HEK293 (cell line): ENCODE measurements at regions not wholly inside any gene's neighbourhood (a gene's known extent, or its start where the extent isn't known, plus 50 kb on each side); places are given as distances from the start of the nearest gene placed in this dataset.

Source experiments
- CTCF ChIA-PET: fragments of 350-600 bp; formaldehyde crosslinking; extraction: SDS; loops from one replicate; lab custom pipeline; 2021; ENCODE audit warnings: antibody characterized with exemption; lab: Yijun Ruan, JAX
- POLR2A ChIA-PET: fragments of 300-600 bp; formaldehyde crosslinking; extraction: SDS; loops from one replicate; lab custom pipeline; 2020; ENCODE audit warnings: antibody characterized with exemption, inconsistent platforms; lab: Yijun Ruan, JAX
- H3K27ac ChIP-seq: fragments of 200-500 bp; sonication (Bioruptor generic); 2 replicates; pipeline ENCODE4 v1.5.1; 2014; ENCODE audit warnings: low read depth, low read length, control low read depth, inconsistent platforms; ENCODE audit errors: extremely low read depth
- H3K36me3 ChIP-seq, 2 experiments: fragments of 200-500 bp in 1 of 2; sonication (Bioruptor generic) in 1 of 2; 1 replicate in 1 of 2; 2 replicates in 1 of 2; pipeline ENCODE4 v1.5.1; 2014 to 2017; ENCODE audit warnings: inconsistent platforms in 2 of 2, low read length in 2 of 2; ENCODE audit not compliant: control insufficient read depth in 2 of 2, insufficient read depth in 1 of 2
- H3K4me1 ChIP-seq: fragments of 200-500 bp; sonication (Bioruptor generic); 2 replicates; pipeline ENCODE4 v1.5.1; 2014; ENCODE audit warnings: mild to moderate bottlenecking, low read length, inconsistent platforms; ENCODE audit not compliant: control insufficient read depth, insufficient read depth
- H3K4me3 ChIP-seq: 2 replicates; pipeline ENCODE4 v1.5.1; 2011; ENCODE audit warnings: low read depth, mild to moderate bottlenecking, control low read depth, low read length, moderate library complexity
- H3K9me3 ChIP-seq: fragments of 200-500 bp; sonication (Bioruptor generic); 2 replicates; pipeline ENCODE4 v1.5.1; 2014; ENCODE audit warnings: low read depth, low read length, inconsistent platforms; ENCODE audit not compliant: control insufficient read depth, insufficient read depth
- BCL11B ChIP-seq: fragments of 450-650 bp; formaldehyde crosslinking; IDR thresholded peaks from 2 replicates; pipeline ENCODE4 v1.5.1; 2016; ENCODE audit warnings: low read depth, missing biosample characterization, missing genetic modification characterization
- GLIS2 ChIP-seq: fragments of 450-650 bp; formaldehyde crosslinking; IDR thresholded peaks from 2 replicates; pipeline ENCODE4 v1.5.1; 2016; ENCODE audit warnings: missing biosample characterization, missing genetic modification characterization
- OSR2 ChIP-seq: fragments of 450-650 bp; formaldehyde crosslinking; IDR thresholded peaks from 2 replicates; pipeline ENCODE4 v1.5.1; 2016; ENCODE audit warnings: missing biosample characterization, missing genetic modification characterization
- RBAK ChIP-seq: fragments of 450-650 bp; formaldehyde crosslinking; IDR thresholded peaks from 2 replicates; pipeline ENCODE4 v1.5.1; 2016; ENCODE audit warnings: missing biosample characterization, missing genetic modification characterization
- YY1 ChIP-seq: fragments of 450-650 bp; formaldehyde crosslinking; IDR thresholded peaks from 2 replicates; pipeline ENCODE4 v1.5.1; 2018; ENCODE audit warnings: missing biosample characterization, missing genetic modification characterization
- ZNF121 ChIP-seq: fragments of 450-650 bp; formaldehyde crosslinking; IDR thresholded peaks from 2 replicates; pipeline ENCODE4 v1.5.1; 2016; ENCODE audit warnings: missing biosample characterization, missing genetic modification characterization
- ZNF140 ChIP-seq: fragments of 450-650 bp; formaldehyde crosslinking; IDR thresholded peaks from 2 replicates; pipeline ENCODE4 v1.5.1; 2016; ENCODE audit warnings: missing biosample characterization, missing genetic modification characterization
- ZNF157 ChIP-seq: fragments of 450-650 bp; formaldehyde crosslinking; IDR thresholded peaks from 2 replicates; pipeline ENCODE4 v1.5.1; 2016; ENCODE audit warnings: missing biosample characterization, missing genetic modification characterization
- ZNF16 ChIP-seq: fragments of 450-650 bp; formaldehyde crosslinking; IDR thresholded peaks from 2 replicates; pipeline ENCODE4 v1.5.1; 2016; ENCODE audit warnings: low read depth, missing biosample characterization, missing genetic modification characterization
- ZNF23 ChIP-seq: fragments of 450-650 bp; formaldehyde crosslinking; IDR thresholded peaks from 2 replicates; pipeline ENCODE4 v1.5.1; 2016; ENCODE audit warnings: missing biosample characterization, missing genetic modification characterization, borderline replicate concordance
- ZNF521 ChIP-seq: fragments of 450-650 bp; formaldehyde crosslinking; IDR thresholded peaks from 2 replicates; pipeline ENCODE4 v1.5.1; 2017; ENCODE audit warnings: missing biosample characterization, mild to moderate bottlenecking, missing genetic modification characterization
- ZNF530 ChIP-seq: fragments of 450-650 bp; formaldehyde crosslinking; IDR thresholded peaks from 2 replicates; pipeline ENCODE4 v1.5.1; 2016; ENCODE audit warnings: low read depth, missing biosample characterization, missing genetic modification characterization
- ZNF548 ChIP-seq: fragments of 450-650 bp; formaldehyde crosslinking; IDR thresholded peaks from 2 replicates; pipeline ENCODE4 v1.5.1; 2016; ENCODE audit warnings: missing biosample characterization, missing genetic modification characterization
- ZNF549 ChIP-seq: fragments of 450-650 bp; IDR thresholded peaks from 2 replicates; pipeline ENCODE4 v1.5.1; 2018; ENCODE audit warnings: missing biosample characterization, missing genetic modification characterization, mild to moderate bottlenecking, inconsistent platforms, moderate library complexity
- ZNF585B ChIP-seq: fragments of 450-650 bp; formaldehyde crosslinking; IDR thresholded peaks from 2 replicates; pipeline ENCODE4 v1.5.1; 2016; ENCODE audit warnings: missing biosample characterization, missing genetic modification characterization
- ZNF596 ChIP-seq: fragments of 450-650 bp; IDR thresholded peaks from 2 replicates; pipeline ENCODE4 v1.5.0; 2018; ENCODE audit warnings: missing biosample characterization, mild to moderate bottlenecking, missing genetic modification characterization, moderate library complexity
- ZNF624 ChIP-seq: fragments of 450-650 bp; formaldehyde crosslinking; IDR thresholded peaks from 2 replicates; pipeline ENCODE4 v1.5.1; 2017; ENCODE audit warnings: missing biosample characterization, missing genetic modification characterization
- ZNF707 ChIP-seq: fragments of 450-650 bp; formaldehyde crosslinking; IDR thresholded peaks from 2 replicates; pipeline ENCODE4 v1.5.1; 2016; ENCODE audit warnings: missing biosample characterization, missing genetic modification characterization
- ZNF76 ChIP-seq: fragments of 450-650 bp; formaldehyde crosslinking; IDR thresholded peaks from 2 replicates; pipeline ENCODE4; 2016; ENCODE audit warnings: low read depth, missing biosample characterization, missing genetic modification characterization, borderline replicate concordance
- ZSCAN16 ChIP-seq: fragments of 450-650 bp; formaldehyde crosslinking; IDR thresholded peaks from 2 replicates; pipeline ENCODE4 v1.5.1; 2016; ENCODE audit warnings: missing biosample characterization, missing genetic modification characterization
- TF ChIP-seq, protein P1 (sequence below): fragments of 450-650 bp; formaldehyde crosslinking; IDR thresholded peaks from 2 replicates; pipeline ENCODE4 v1.5.1; 2017; ENCODE audit warnings: missing biosample characterization, missing genetic modification characterization
- TF ChIP-seq, protein P2 (sequence below): fragments of 450-650 bp; formaldehyde crosslinking; IDR thresholded peaks from 2 replicates; pipeline ENCODE4 v1.5.1; 2016; ENCODE audit warnings: missing biosample characterization, missing genetic modification characterization
- TF ChIP-seq, protein P3 (sequence below): fragments of 450-650 bp; formaldehyde crosslinking; IDR thresholded peaks from 2 replicates; pipeline ENCODE4 v1.5.1; 2016; ENCODE audit warnings: missing biosample characterization, missing genetic modification characterization
- TF ChIP-seq, protein P4 (sequence below): fragments of 450-650 bp; formaldehyde crosslinking; IDR thresholded peaks from 2 replicates; pipeline ENCODE4 v1.5.1; 2016; ENCODE audit warnings: missing biosample characterization, missing genetic modification characterization
- TF ChIP-seq, protein P5 (sequence below): fragments of 450-650 bp; IDR thresholded peaks from 2 replicates; pipeline ENCODE4 v1.5.1; 2018; ENCODE audit warnings: missing biosample characterization, mild to moderate bottlenecking, missing genetic modification characterization

DNA sequence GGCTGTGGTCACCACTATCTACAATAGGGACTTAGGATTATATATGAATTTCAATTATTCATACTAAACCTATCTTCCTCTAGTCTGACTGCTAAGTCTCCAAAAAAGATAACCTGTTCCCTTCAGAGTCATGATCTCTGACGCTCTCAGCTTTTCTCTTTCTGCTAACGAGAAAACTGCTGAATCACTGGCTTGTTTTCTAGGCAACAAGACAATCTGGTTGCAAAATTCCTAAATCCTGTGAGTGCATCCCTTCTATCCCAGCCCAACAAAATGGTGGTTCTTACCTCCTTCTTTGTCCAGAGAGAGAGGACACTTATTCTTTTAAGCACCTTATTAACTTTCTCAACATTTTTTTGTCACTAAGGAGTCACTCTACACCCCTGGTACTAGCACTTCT lies 312.3 kb upstream of the PKDCC start (continued):
- TF ChIP-seq, protein P1, sequence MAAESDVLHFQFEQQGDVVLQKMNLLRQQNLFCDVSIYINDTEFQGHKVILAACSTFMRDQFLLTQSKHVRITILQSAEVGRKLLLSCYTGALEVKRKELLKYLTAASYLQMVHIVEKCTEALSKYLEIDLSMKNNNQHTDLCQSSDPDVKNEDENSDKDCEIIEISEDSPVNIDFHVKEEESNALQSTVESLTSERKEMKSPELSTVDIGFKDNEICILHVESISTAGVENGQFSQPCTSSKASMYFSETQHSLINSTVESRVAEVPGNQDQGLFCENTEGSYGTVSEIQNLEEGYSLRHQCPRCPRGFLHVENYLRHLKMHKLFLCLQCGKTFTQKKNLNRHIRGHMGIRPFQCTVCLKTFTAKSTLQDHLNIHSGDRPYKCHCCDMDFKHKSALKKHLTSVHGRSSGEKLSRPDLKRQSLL (tag by site-specific recombination): no peak
- TF ChIP-seq, all 188 proteins: peak for 0

DNA sequence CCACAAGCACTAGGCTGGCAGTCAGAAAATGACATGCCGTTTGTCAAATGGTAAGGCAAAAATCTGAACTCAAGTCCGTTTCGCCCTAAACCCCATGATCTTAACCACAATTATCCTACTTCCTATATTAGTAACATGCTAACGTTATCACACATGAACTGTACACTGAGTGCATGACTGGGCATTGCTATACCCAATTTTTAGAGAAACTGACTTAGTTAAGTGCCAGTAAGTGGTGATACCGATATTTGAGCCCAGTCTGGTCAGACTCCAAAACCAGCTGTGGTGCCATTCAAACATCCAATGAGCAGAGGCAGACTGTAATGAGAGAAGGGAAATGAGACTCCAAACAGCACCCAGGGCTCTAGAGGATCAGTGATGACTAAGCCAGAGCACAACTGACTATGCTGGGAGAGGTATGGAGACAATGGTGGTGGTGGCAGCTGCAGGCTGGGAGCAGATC lies 311.7 kb upstream of the PKDCC start:
- no peaks in the 10 kb centered on the region for H3K4me1 ChIP-seq
- ChIA-PET POLR2A (no interaction called here), CTCF (no interaction called here)
- H3K27ac ChIP-seq: no peak overlapping the region
- H3K36me3 ChIP-seq: no peaks in the 10 kb centered on the region
- no peak overlapping the region for H3K4me3 ChIP-seq
- TF ChIP-seq ZNF121: no peak
- TF ChIP-seq ZNF157 (tag by site-specific recombination): no peak
- TF ChIP-seq, protein P2, sequence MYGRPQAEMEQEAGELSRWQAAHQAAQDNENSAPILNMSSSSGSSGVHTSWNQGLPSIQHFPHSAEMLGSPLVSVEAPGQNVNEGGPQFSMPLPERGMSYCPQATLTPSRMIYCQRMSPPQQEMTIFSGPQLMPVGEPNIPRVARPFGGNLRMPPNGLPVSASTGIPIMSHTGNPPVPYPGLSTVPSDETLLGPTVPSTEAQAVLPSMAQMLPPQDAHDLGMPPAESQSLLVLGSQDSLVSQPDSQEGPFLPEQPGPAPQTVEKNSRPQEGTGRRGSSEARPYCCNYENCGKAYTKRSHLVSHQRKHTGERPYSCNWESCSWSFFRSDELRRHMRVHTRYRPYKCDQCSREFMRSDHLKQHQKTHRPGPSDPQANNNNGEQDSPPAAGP (tag by site-specific recombination): no peak
- no peak for TF ChIP-seq ZNF76
- TF ChIP-seq BCL11B (tag by site-specific recombination): no peak
- TF ChIP-seq ZNF585B (tag by site-specific recombination): no peak
- TF ChIP-seq, protein P3, sequence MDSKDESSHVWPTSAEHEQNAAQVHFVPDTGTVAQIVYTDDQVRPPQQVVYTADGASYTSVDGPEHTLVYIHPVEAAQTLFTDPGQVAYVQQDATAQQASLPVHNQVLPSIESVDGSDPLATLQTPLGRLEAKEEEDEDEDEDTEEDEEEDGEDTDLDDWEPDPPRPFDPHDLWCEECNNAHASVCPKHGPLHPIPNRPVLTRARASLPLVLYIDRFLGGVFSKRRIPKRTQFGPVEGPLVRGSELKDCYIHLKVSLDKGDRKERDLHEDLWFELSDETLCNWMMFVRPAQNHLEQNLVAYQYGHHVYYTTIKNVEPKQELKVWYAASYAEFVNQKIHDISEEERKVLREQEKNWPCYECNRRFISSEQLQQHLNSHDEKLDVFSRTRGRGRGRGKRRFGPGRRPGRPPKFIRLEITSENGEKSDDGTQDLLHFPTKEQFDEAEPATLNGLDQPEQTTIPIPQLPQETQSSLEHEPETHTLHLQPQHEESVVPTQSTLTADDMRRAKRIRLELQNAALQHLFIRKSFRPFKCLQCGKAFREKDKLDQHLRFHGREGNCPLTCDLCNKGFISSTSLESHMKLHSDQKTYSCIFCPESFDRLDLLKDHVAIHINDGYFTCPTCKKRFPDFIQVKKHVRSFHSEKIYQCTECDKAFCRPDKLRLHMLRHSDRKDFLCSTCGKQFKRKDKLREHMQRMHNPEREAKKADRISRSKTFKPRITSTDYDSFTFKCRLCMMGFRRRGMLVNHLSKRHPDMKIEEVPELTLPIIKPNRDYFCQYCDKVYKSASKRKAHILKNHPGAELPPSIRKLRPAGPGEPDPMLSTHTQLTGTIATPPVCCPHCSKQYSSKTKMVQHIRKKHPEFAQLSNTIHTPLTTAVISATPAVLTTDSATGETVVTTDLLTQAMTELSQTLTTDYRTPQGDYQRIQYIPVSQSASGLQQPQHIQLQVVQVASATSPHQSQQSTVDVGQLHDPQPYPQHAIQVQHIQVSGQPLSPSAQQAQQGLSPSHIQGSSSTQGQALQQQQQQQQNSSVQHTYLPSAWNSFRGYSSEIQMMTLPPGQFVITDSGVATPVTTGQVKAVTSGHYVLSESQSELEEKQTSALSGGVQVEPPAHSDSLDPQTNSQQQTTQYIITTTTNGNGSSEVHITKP: no peak
- TF ChIP-seq ZNF140 (tag by site-specific recombination): no peak
- no peak for TF ChIP-seq ZNF707 (tag by site-specific recombination)
- TF ChIP-seq YY1 (tag by site-specific recombination): no peak
- TF ChIP-seq ZNF549 (tag by site-specific recombination): no peak
- no peak for TF ChIP-seq ZSCAN16 (tag by site-specific recombination)
- H3K9me3 ChIP-seq: no peaks in the 10 kb centered on the region

DNA sequence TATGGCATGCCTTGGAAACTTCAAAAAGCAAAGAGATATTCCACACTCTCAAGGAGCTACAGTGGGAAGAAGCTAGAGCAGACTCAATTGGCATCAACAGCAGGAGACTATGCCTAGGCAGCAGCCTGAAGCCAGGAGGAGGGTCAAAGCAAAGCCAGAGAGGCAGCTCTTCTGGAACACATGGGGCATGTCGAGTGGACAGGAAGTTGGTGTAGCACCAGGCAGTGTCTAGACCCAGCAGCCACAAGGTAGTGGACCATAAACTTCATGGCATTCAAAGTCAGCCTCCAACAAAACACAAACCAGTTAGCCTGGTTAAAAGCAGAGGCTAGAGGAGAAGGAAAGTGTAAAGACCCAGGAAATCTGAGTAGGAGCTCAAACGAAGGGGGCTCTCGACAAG lies 311.2 kb upstream of the PKDCC start:
- ChIA-PET CTCF (no interaction called here), POLR2A (no interaction called here)
- H3K4me1 ChIP-seq: no peaks in the 10 kb centered on the region
- no peaks in the 10 kb centered on the region for H3K9me3 ChIP-seq
- H3K4me3 ChIP-seq: no peak overlapping the region
- H3K36me3 ChIP-seq: no peaks in the 10 kb centered on the region
- TF ChIP-seq ZNF624 (tag by site-specific recombination): no peak
- TF ChIP-seq YY1 (tag by site-specific recombination): no peak
- no peak for TF ChIP-seq ZNF16 (tag by site-specific recombination)
- TF ChIP-seq ZNF596 (tag by site-specific recombination): no peak
- TF ChIP-seq OSR2: no peak
- no peak for TF ChIP-seq ZNF23 (tag by site-specific recombination)
- TF ChIP-seq RBAK (tag by site-specific recombination): no peak
- TF ChIP-seq, protein P4, sequence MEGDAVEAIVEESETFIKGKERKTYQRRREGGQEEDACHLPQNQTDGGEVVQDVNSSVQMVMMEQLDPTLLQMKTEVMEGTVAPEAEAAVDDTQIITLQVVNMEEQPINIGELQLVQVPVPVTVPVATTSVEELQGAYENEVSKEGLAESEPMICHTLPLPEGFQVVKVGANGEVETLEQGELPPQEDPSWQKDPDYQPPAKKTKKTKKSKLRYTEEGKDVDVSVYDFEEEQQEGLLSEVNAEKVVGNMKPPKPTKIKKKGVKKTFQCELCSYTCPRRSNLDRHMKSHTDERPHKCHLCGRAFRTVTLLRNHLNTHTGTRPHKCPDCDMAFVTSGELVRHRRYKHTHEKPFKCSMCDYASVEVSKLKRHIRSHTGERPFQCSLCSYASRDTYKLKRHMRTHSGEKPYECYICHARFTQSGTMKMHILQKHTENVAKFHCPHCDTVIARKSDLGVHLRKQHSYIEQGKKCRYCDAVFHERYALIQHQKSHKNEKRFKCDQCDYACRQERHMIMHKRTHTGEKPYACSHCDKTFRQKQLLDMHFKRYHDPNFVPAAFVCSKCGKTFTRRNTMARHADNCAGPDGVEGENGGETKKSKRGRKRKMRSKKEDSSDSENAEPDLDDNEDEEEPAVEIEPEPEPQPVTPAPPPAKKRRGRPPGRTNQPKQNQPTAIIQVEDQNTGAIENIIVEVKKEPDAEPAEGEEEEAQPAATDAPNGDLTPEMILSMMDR: no peak
- no peak for TF ChIP-seq ZNF530 (tag by site-specific recombination)
- TF ChIP-seq GLIS2: no peak
- TF ChIP-seq, protein P5, sequence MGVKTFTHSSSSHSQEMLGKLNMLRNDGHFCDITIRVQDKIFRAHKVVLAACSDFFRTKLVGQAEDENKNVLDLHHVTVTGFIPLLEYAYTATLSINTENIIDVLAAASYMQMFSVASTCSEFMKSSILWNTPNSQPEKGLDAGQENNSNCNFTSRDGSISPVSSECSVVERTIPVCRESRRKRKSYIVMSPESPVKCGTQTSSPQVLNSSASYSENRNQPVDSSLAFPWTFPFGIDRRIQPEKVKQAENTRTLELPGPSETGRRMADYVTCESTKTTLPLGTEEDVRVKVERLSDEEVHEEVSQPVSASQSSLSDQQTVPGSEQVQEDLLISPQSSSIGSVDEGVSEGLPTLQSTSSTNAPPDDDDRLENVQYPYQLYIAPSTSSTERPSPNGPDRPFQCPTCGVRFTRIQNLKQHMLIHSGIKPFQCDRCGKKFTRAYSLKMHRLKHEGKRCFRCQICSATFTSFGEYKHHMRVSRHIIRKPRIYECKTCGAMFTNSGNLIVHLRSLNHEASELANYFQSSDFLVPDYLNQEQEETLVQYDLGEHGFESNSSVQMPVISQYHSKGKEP (tag by site-specific recombination): no peak
- no peak for TF ChIP-seq ZNF548 (tag by site-specific recombination)
- no peak for TF ChIP-seq ZNF521 (tag by site-specific recombination)
- no peak overlapping the region for H3K27ac ChIP-seq
